HEK293 (cell line): ENCODE measurements at regions not wholly inside any gene's neighbourhood (a gene's known extent, or its start where the extent isn't known, plus 50 kb on each side); places are given as distances from the start of the nearest gene placed in this dataset.

ENCODE experiments used
- CTCF ChIP-seq: fragments of 450-650 bp; formaldehyde crosslinking; IDR thresholded peaks from 2 replicates; pipeline ENCODE4 v1.5.1; 2016; ENCODE audit warnings: missing biosample characterization, missing genetic modification characterization
- KLF8 ChIP-seq: fragments of 450-650 bp; formaldehyde crosslinking; IDR thresholded peaks from 2 replicates; pipeline ENCODE4 v1.5.1; 2016; ENCODE audit warnings: missing biosample characterization, missing genetic modification characterization
- MEIS1 ChIP-seq: sonication (generic); formaldehyde crosslinking; IDR thresholded peaks from 2 replicates; pipeline ENCODE4 v1.8.1; 2022; ENCODE audit warnings: missing genetic modification reagents, mild to moderate bottlenecking, borderline replicate concordance
- MZF1 ChIP-seq: fragments of 450-650 bp; formaldehyde crosslinking; IDR thresholded peaks from 2 replicates; pipeline ENCODE4 v1.5.1; 2017; ENCODE audit warnings: missing biosample characterization, missing genetic modification characterization, borderline replicate concordance
- OSR2 ChIP-seq: fragments of 450-650 bp; formaldehyde crosslinking; IDR thresholded peaks from 2 replicates; pipeline ENCODE4 v1.5.1; 2016; ENCODE audit warnings: missing biosample characterization, missing genetic modification characterization
- SETDB1 ChIP-seq: IDR thresholded peaks from one replicate; pipeline ENCODE4 v1.6.1; 2017; ENCODE audit warnings: mild to moderate bottlenecking, low read length, moderate library complexity, mixed read lengths; ENCODE audit not compliant: insufficient read length
- YY1 ChIP-seq: fragments of 450-650 bp; formaldehyde crosslinking; IDR thresholded peaks from 2 replicates; pipeline ENCODE4 v1.5.1; 2018; ENCODE audit warnings: missing biosample characterization, missing genetic modification characterization
- ZFP3 ChIP-seq: fragments of 450-650 bp; formaldehyde crosslinking; IDR thresholded peaks from 2 replicates; pipeline ENCODE4 v1.5.1; 2016; ENCODE audit warnings: low read depth, missing biosample characterization, missing genetic modification characterization
- ZNF266 ChIP-seq: fragments of 450-650 bp; formaldehyde crosslinking; IDR thresholded peaks from 2 replicates; pipeline ENCODE4 v1.5.1; 2016; ENCODE audit warnings: missing biosample characterization, missing genetic modification characterization, low read depth

GRCh38 chr3:4077950-4078349, 225.2 kb upstream of the SETMAR start:
- TF ChIP-seq CTCF (tag by site-specific recombination) (no peak), MZF1 (tag by site-specific recombination) (no peak), MEIS1 (CRISPR knock-in tag) (no peak), YY1 (tag by site-specific recombination) (no peak), ZFP3 (tag by site-specific recombination) (no peak), OSR2 (tag by site-specific recombination) (no peak), ZNF266 (tag by site-specific recombination) (no peak), SETDB1 (no peak), KLF8 (tag by site-specific recombination) (no peak)
